ENCODE measurements at regions not wholly inside any gene's neighbourhood (a gene's known extent, or its start where the extent isn't known, plus 50 kb on each side); places are given as distances from the start of the nearest gene placed in this dataset.

DNA sequence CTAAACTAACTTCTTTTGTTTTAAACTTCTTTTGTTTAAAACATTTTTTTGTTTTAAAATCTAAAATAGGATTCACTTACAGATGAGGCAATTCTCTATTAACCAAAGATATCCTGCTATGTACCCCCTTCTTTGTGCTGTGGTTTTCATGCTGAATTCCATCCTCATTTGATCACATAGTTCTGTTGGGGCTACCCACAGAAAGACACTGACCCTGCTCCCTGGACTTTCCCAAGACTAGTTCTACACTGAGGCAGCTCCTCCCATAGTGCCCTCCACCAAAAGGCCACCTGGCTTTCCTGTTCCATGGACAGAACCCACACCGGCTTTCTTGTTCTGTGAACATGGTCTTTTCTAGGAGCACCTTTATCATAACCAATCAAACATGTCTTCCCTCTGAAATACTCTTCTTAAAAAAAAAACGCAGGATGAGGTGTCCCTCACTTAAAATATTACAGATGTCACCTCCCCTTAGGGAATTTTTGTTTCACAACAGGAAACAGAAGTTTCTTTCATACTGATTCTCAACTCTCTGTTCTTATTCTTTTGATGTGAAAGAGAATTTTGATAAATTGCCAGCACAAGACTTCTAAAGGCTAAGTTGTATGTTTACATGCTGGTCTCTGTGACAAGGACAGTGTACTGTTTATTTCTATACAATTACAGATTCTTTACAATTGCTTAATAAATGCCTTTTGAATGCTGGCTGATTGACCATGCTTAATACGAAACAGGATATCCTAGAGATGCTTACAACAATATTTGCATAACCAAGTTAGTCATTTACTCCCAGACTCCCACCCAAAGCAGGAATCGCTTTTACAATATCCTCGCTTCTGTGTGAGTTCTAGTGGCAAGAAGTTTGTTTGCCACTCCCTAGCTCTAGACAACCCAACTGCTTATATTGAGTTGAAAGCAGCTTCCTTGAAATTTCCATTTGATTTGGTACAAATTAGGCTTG is 300.4 kb downstream of the DTWD2 start:
- no peak for DNase-seq

- no peak for DNase-seq
Measured at GRCh38 chr5:118687100-118687499, 301.2 kb downstream of the DTWD2 start.

GRCh38 chr5:118681655-118682054 is 306.7 kb downstream of the DTWD2 start:
- DNase-seq: no peak

DNA sequence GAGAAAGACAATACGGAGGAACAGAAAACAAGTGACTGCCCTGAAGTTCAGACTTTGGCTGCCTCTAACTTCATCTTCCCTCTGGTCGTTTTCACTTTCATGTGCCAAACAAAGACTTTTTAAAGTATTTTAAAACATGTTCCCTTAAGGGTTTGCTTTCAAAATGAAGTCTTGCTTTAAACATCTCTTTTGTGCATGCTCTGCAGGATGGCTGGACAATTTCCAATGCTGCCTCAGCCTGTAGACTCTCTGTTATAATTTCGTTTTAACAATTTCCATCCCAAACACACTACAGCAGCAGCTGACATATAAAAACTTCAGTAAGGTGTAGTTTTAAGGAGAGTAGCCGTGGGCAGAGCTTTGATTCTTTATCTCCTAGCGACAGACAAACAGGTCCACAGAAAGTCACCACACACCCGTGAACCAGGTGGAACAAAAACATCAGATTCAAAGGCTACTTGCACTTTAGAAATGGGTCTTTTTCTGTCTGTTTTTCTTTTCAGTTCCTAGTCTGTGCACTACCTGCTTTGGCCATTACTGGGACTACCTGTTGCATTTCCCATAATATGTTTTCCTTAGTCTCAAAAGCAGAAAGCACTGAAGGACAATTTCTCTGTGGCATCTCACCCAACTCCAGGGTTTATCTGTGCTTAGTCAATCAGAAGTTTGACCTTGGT is 308.9 kb downstream of the DTWD2 start:
- no peak for DNase-seq

DNA sequence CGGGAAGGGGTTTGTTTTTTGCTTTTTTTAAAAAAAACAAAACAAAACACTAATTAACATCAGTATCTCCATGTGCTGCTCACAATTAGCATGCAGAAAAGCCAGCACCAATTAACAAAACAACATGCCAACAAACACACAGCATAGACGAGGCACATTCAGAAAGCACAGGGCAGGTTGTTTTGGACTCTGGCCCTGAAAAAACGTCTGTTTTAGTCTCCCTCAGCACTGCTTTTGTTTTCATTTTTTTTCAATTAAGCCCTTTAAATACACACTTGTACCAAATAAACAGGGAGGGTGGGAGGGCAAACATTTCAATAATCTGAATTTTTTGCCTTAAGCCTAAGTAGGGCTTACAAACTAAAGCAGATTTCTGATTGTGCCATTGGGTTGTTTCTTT is 309.6 kb downstream of the DTWD2 start:
- DNase-seq: no peak

- no peak for DNase-seq
Measured at GRCh38 chr5:118675247-118675646, 313.1 kb downstream of the DTWD2 start.

- no peak for DNase-seq
Measured at GRCh38 chr5:118657576-118657975, 330.8 kb downstream of the DTWD2 start.

GRCh38 chr5:118653872-118654271 is 334.5 kb downstream of the DTWD2 start:
- no peak for DNase-seq

- DNase-seq: no peak
Measured at GRCh38 chr5:118653183-118653582, 335.2 kb downstream of the DTWD2 start.

- no peak for DNase-seq
Measured at GRCh38 chr5:118651002-118651401, 337.3 kb downstream of the DTWD2 start.

GRCh38 chr5:118647587-118647986 is 340.8 kb downstream of the DTWD2 start:
- no peak for DNase-seq

DNA sequence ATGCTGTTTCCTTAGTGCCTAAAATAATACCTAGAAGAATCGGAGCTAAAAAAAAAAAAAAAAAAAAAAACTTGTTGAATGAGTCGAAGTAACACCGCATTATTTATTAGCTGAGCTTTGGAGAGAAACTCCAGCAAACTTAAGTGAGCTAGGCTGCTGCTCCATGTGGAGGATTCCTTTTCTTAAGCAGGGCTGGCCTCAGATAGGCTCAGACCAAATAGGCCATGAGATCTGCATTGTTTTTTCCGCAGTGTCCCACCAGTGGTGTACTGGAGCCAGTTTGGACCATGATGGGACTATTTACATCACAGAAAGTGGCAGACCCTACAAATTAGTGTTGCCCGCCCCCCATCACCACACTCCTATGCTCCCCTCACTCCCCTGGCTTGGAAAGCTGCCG is 341.4 kb downstream of the DTWD2 start:
- no peak for DNase-seq

- no peak for DNase-seq
Measured at GRCh38 chr5:118637947-118638670, 350.2 kb downstream of the DTWD2 start.

DNA sequence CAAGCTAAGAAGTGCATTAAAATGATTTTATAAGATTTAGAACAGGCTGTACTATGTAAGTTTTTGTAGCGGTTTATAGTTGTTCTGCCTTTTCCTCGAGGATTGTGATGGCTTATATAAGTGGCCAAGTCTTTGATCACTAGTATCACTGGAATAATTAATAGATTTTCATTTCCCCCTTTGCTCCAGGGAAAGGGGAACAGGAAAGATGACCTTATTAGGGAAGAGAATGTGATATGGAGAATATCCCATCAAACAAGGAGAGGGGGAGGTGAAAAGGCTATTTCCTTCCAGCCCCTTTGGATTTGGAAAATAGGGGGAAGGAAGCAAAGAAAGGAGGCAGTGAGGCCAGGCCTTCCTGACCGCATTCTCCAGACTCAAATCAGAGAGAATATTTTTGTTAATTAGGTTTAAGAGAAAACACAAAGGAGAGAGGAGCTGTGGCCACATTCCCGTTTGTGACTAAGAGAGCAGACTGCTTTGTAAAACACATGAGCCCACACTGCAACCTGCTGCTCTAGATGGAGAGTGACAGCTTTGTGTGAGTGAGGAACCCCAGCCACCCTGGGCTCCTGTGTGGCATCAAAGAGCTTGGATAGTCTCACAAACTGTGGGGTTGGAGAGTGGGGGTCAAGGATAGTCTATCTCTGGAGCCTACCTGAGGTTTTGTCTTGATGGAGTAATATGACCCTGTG is 359.5 kb downstream of the DTWD2 start:
- DNase-seq: no peak

DNA sequence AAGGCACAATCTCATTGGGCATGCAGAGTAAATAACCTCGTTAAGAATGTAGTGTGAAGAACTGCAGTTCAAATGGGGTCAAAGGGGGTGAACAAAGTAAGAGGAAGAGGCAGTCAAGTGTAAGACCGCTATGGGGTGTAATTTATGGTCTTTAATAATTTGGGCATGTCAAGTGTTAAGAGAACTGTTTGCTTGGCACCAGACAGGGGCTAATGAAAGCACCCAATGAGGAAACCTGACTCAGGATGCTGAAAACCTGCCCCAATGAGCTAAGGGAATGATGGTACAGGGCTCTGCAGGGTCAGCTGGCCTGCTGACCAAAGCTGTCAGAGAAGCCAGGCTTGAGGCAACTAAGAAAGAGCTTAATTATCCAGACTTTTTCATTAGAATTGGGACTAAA is 368.1 kb downstream of the DTWD2 start:
- DNase-seq: no peak

- no peak for DNase-seq
Measured at GRCh38 chr5:118619823-118620222, 368.5 kb downstream of the DTWD2 start.

DNA sequence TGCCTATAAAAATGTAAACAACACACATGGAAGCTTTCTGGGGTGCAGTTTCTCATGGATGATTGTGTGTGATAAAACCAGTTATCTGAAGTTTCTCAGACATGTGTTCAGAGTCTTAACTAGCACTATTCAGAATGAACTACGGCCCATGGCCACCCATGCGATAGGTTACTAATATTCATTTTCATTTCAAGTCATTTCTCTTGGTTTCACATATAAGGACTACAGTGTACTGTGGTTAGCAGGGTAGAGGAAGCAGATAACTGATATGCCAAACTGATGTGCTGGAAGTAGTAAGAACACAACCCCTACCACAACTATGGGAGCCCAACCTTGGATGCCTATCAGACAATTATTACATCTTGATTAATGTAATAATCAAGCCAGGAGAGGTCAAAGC is 372.1 kb downstream of the DTWD2 start:
- no peak for DNase-seq

- no peak for DNase-seq
Measured at GRCh38 chr5:118614731-118615456, 373.5 kb downstream of the DTWD2 start.

DNA sequence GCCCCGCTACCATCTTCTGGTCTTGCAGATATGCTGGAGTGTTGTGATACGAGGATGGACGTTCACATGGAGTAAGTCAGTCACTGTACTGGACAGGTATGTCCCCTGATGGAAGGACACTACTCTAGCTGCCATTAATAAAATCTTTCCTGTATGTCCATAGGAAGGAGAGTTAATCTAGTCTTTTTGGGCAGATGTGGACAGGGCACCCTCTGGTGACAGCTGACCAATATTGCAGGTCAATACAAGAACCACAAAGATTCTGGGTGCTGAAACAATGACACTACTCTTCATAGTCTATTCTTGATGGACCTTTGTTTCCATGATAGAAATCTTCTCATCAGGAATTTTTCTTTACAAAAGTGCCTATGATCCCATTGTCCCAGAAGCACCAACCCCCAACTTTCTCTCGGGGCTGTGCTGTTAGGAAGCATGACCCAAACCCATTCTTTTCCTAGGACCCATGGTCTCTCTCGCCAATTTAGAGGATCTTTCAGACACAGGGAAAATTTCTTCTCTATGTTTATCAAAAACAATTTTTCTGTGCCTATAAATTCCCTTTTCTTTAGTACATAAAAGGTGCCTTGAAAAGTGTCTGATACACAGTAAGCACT is 376.9 kb downstream of the DTWD2 start:
- DNase-seq: no peak

- no peak for DNase-seq
Measured at GRCh38 chr5:118606940-118607339, 381.4 kb downstream of the DTWD2 start.

DNA sequence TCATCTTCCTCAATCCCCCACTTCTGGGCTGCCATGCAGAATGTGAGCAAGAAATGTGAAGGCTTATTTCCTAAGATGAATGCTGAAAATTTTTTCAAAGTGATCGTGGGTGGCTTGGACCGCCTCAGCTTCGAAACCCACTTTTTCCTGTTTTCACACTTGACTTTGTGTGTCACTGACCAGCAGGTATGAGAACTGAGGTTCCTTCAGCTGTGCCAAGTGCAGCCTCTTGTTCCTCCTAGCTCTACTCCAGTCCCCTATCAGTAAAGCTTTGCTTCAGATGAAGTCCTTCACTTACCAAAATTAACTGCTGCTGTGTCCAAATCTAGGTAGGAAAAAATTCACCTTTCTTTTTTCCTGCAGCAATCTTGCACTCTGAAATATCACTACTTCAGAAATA is 382.6 kb downstream of the DTWD2 start:
- DNase-seq: no peak

DNA sequence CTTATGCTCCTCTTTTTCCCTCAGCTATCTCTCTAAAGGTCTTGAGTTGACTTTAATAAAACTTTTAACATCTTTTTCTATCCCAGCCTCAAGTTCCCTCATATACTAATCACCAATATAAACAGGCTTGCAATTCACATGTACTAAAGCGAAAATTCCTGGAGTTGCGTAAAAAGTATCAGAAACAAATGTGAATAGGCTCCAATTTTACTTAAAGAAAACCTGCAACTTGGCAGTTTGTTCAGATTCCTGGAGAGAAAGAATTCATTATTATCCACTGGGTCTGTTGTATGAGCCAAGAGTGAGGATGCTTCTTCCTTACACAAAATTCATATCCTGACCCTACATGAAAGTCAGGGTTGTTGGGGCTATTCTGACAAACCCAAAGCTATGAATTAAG is 384.2 kb downstream of the DTWD2 start:
- DNase-seq: no peak

Data from CD4-positive, alpha-beta T cell treated with Interferon alpha-2 for 1 hour (primary cell).